Parathyroid adenoma (tissue), 2 donors: ENCODE measurements at regions not wholly inside any gene's neighbourhood (a gene's known extent, or its start where the extent isn't known, plus 50 kb on each side); places are given as distances from the start of the nearest gene placed in this dataset.
"Not testable (repeated sequence)": the region's sequence is repeated elsewhere in the genome, so short reads cannot be mapped to it uniquely, and the experiment has no call there.

Experiments used
- H2AFZ ChIP-seq: fragments of 300-600 bp; sonication (generic); one replicate; pipeline ENCODE4 v1.7.0; 2017; ENCODE audit warnings: antibody characterized with exemption, mild to moderate bottlenecking
- H3K27ac ChIP-seq: fragments of 300-600 bp; sonication (generic); one replicate; pipeline ENCODE4 v1.7.0; 2017
- H3K27me3 ChIP-seq: fragments of 300-600 bp; sonication (generic); one replicate; pipeline ENCODE4 v1.7.0; 2017; ENCODE audit warnings: low read length; ENCODE audit not compliant: control insufficient read depth, insufficient read depth
- H3K36me3 ChIP-seq: fragments of 300-600 bp; sonication (generic); one replicate; pipeline ENCODE4 v1.7.0; 2017; ENCODE audit warnings: low read length; ENCODE audit not compliant: control insufficient read depth, insufficient read depth
- H3K4me1 ChIP-seq: fragments of 300-600 bp; sonication (generic); one replicate; pipeline ENCODE4 v1.7.0; 2017; ENCODE audit warnings: control low read depth
- H3K4me2 ChIP-seq: fragments of 300-600 bp; sonication (generic); one replicate; pipeline ENCODE4 v1.7.0; 2017; ENCODE audit warnings: low read length
- H3K4me3 ChIP-seq: fragments of 300-600 bp; sonication (generic); one replicate; pipeline ENCODE4 v1.7.0; 2017; ENCODE audit warnings: low read depth, low read length
- H3K79me2 ChIP-seq: fragments of 300-600 bp; sonication (generic); one replicate; pipeline ENCODE4 v1.7.0; 2017; ENCODE audit warnings: control low read depth
- H3K9ac ChIP-seq: fragments of 300-600 bp; sonication (generic); one replicate; pipeline ENCODE4 v1.7.0; 2017; ENCODE audit warnings: mild to moderate bottlenecking
- H3K9me3 ChIP-seq: fragments of 300-600 bp; sonication (generic); one replicate; pipeline ENCODE4 v1.7.0; 2017; ENCODE audit warnings: low read length; ENCODE audit not compliant: control insufficient read depth
- TF ChIP-seq, protein P1 (sequence below): fragments of 300-600 bp; sonication (generic); IDR thresholded peaks from one replicate; pipeline ENCODE4 v1.7.0; 2017; ENCODE audit warnings: antibody characterized with exemption, mild to moderate bottlenecking
- donor health status: primary hyperparathyroidism.

DNA sequence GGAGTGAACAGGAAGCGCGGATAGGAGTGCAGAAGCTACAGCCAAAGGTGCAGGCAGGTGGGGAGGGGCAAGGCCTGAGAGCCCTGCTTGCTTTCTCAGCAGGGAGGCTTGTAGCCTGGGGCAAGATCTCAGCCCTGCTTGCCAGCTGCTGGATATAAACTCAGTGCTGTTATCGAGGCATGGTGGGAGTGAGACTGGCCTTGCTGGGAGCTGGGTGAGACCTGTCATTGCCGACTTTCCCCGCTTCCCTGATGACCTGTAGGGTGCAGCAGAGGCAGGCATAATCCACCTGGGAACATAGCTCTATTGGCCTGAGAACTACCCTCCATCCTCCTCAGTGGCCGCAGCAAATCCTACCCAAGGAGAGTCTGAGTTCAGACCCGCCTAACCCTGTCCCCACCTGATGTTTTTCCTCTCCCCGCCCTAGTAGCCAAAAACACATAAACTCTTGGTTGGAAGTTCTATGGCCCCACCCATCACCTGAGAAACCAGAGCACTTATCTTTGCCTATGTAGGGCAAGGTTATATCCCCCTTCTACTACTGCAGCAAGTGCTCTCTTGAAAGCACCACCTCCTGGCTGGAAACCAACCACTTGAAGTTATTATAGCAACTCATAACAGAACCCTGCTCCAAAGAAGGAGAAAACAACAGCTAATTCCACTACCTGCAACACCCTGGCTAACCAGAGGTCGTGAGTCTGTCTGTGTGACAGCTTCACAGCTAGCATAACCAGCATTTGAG lies 80.7 kb downstream of the FHIP1A start:
- Histone ChIP-seq H3K9me3 (no peaks in the 10 kb centered on the region), H3K4me2 (no peak overlapping the region), H3K9ac (no peak overlapping the region), H3K79me2 (no peaks in the 10 kb centered on the region), H3K4me1 (no peaks in the 10 kb centered on the region), H2AFZ (no peak overlapping the region), H3K36me3 (no peaks in the 10 kb centered on the region), H3K27me3 (no peaks in the 10 kb centered on the region), H3K4me3 (no peak overlapping the region), H3K27ac (no peak overlapping the region)
- TF ChIP-seq, protein P1, sequence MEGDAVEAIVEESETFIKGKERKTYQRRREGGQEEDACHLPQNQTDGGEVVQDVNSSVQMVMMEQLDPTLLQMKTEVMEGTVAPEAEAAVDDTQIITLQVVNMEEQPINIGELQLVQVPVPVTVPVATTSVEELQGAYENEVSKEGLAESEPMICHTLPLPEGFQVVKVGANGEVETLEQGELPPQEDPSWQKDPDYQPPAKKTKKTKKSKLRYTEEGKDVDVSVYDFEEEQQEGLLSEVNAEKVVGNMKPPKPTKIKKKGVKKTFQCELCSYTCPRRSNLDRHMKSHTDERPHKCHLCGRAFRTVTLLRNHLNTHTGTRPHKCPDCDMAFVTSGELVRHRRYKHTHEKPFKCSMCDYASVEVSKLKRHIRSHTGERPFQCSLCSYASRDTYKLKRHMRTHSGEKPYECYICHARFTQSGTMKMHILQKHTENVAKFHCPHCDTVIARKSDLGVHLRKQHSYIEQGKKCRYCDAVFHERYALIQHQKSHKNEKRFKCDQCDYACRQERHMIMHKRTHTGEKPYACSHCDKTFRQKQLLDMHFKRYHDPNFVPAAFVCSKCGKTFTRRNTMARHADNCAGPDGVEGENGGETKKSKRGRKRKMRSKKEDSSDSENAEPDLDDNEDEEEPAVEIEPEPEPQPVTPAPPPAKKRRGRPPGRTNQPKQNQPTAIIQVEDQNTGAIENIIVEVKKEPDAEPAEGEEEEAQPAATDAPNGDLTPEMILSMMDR, result no peak

DNA sequence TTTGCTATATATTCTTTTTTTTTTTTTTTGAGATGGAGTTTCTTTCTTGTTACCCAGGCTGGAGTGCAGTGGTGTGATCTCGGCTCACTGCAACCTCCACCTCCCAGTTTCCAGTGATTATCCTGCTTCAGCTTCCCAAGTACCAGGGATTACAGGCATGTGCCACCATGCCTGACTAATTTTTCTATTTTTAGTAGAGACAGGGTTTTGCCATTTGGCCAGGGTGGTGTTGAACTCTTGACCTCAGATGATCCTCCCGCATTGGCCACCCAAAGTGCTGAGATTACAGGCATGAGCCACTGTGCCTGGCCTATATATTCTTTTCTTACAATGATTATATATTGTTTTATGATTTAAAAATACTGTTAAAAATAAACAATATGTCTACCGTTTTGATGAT lies 86.6 kb downstream of the FHIP1A start:
- not testable (repeated sequence) for H3K9me3 ChIP-seq, H3K4me1 ChIP-seq, H3K27ac ChIP-seq, H3K79me2 ChIP-seq, H2AFZ ChIP-seq, H3K27me3 ChIP-seq, H3K36me3 ChIP-seq, H3K4me2 ChIP-seq, H3K9ac ChIP-seq, H3K4me3 ChIP-seq

DNA sequence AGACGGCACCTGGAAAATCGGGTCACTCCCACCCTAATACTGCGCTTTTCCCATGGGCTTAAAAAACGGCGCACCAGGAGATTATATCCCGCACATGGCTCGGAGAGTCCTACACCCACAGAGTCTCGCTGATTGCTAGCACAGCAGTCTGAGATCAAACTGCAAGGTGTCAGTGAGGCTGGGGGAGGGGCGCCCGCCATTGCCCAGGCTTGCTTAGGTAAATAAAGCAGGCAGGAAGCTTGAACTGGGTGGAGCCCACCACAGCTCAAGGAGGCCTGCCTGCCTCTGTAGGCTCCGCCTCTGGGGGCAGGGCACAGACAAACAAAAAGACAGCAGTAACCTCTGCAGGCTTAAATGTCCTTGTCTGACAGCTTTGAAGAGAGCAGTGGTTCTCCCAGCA lies 102.6 kb downstream of the FHIP1A start:
- H2AFZ ChIP-seq, H3K36me3 ChIP-seq: not testable (repeated sequence)

DNA sequence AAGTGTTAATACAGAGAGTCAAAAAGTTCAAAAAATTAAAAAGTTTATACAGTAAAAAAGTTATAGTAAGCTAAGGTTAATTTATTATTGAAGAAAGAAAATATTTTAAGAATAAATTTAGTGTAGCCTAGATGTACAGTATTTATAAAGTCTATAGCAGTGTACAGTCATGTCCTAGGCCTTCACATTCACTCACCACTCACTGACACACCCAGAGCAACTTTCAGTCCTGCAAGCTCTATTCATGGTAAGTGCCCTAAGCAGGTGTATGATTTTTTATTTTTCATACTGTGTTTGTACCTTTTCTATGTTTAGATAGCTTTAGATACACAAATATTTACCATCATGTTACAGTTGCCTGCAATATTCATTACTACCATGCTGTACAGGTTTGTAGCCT lies 108.9 kb downstream of the FHIP1A start:
- no peak overlapping the region for H3K4me3 ChIP-seq

More for the DNA sequence above, 102.6 kb downstream of the FHIP1A start:
- not testable (repeated sequence) for H3K4me2 ChIP-seq, H3K9ac ChIP-seq, H3K4me1 ChIP-seq, H3K27me3 ChIP-seq, H3K9me3 ChIP-seq, H3K4me3 ChIP-seq, H3K27ac ChIP-seq, H3K79me2 ChIP-seq

DNA sequence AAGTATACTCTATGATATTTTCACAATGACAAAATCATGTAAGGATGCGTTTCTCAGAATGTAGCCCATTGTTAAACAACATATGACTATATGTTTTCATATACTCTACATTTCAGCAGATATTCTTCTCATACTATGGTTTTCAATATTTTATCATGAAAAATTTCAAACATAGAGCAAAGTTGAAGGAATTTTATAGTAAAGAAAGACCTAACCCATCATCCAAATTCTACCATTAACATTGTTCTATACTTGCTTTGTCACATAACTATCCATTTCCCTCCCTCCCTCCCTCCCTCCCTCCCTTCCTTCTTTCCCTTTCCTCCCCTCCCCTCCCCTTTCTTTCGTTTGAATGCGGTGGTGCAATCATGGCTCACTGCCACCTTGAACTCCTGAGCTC lies 109.4 kb downstream of the FHIP1A start:
- H3K36me3 ChIP-seq, result no peaks in the 10 kb centered on the region
- H2AFZ ChIP-seq, result no peak overlapping the region
- H3K27me3 ChIP-seq, result no peaks in the 10 kb centered on the region
- H3K27ac ChIP-seq, result no peak overlapping the region
- TF ChIP-seq, protein P1, result no peak
- no peaks in the 10 kb centered on the region for H3K4me1 ChIP-seq
- H3K4me3 ChIP-seq, result no peak overlapping the region
- no peaks in the 10 kb centered on the region for H3K9me3 ChIP-seq
- H3K4me2 ChIP-seq, result no peak overlapping the region
- H3K79me2 ChIP-seq, result no peaks in the 10 kb centered on the region
- no peak overlapping the region for H3K9ac ChIP-seq

More for the DNA sequence above, 108.9 kb downstream of the FHIP1A start:
- Histone ChIP-seq H3K79me2 (no peaks in the 10 kb centered on the region), H3K27ac (no peak overlapping the region), H3K27me3 (no peaks in the 10 kb centered on the region), H2AFZ (no peak overlapping the region), H3K36me3 (no peaks in the 10 kb centered on the region), H3K4me2 (no peak overlapping the region), H3K9ac (no peak overlapping the region), H3K4me1 (no peaks in the 10 kb centered on the region), H3K9me3 (no peaks in the 10 kb centered on the region)
- TF ChIP-seq, protein P1, result no peak
